DOHH2 (cell line): ENCODE measurements at regions not wholly inside any gene's neighbourhood (a gene's known extent, or its start where the extent isn't known, plus 50 kb on each side); places are given as distances from the start of the nearest gene placed in this dataset.

Experiments used
- H3F3A ChIP-seq: fragments of 200-600 bp; sonication (generic), shearing (Covaris generic); 2 replicates; pipeline ENCODE4 v1.6.0; 2016; ENCODE audit warnings: antibody characterized with exemption, mild to moderate bottlenecking; ENCODE audit not compliant: control insufficient read depth, insufficient read depth
- H3K27ac ChIP-seq: fragments of 200-600 bp; sonication (generic); 2 replicates; pipeline ENCODE4 v1.5.1; 2014; ENCODE audit warnings: low read depth, mild to moderate bottlenecking, low read length, moderate library complexity
- H3K27me3 ChIP-seq: fragments of 200-600 bp; sonication (generic); 2 replicates; pipeline ENCODE4 v1.6.1; 2014; ENCODE audit warnings: mild to moderate bottlenecking, low read length, mixed read lengths; ENCODE audit not compliant: control insufficient read depth
- H3K36me3 ChIP-seq: fragments of 200-600 bp; sonication (generic); 2 replicates; pipeline ENCODE4 v1.6.1; 2014; ENCODE audit warnings: mild to moderate bottlenecking, low read length, moderate library complexity, mixed read lengths; ENCODE audit not compliant: control insufficient read depth
- H3K4me1 ChIP-seq: fragments of 200-600 bp; sonication (generic); 2 replicates; pipeline ENCODE4 v1.6.1; 2014; ENCODE audit warnings: mild to moderate bottlenecking, low read length, mixed read lengths; ENCODE audit not compliant: control insufficient read depth
- H3K4me2 ChIP-seq: fragments of 200-600 bp; sonication (generic); 2 replicates; pipeline ENCODE4 v1.6.0; 2014; ENCODE audit warnings: mild to moderate bottlenecking, low read length, moderate library complexity
- H3K4me3 ChIP-seq: fragments of 200-600 bp; sonication (generic); 2 replicates; pipeline ENCODE4 v1.5.1; 2014; ENCODE audit warnings: mild to moderate bottlenecking, low read length, mixed read lengths
- H3K79me2 ChIP-seq: fragments of 200-600 bp; sonication (generic); 2 replicates; pipeline ENCODE4 v1.6.1; 2014; ENCODE audit warnings: mild to moderate bottlenecking, low read length, mixed read lengths; ENCODE audit not compliant: control insufficient read depth
- H3K9me2 ChIP-seq: fragments of 200-600 bp; sonication (generic); replicated peaks from 2 replicates; pipeline ENCODE4 v1.6.1; 2014; ENCODE audit warnings: mild to moderate bottlenecking, low read length, mixed read lengths; ENCODE audit not compliant: control insufficient read depth
- H3K9me3 ChIP-seq: fragments of 200-600 bp; sonication (generic); 2 replicates; pipeline ENCODE4 v1.6.1; 2014; ENCODE audit warnings: antibody characterized with exemption, low read length, mixed read lengths; ENCODE audit not compliant: control insufficient read depth, insufficient read depth
- H4K20me1 ChIP-seq: fragments of 200-600 bp; sonication (generic); 2 replicates; pipeline ENCODE4 v1.6.0; 2014; ENCODE audit warnings: low read depth, mild to moderate bottlenecking, antibody characterized with exemption, low read length, moderate library complexity; ENCODE audit not compliant: control insufficient read depth, insufficient read depth
- EZH2phosphoT487 ChIP-seq: fragments of 200-600 bp; sonication (generic); IDR thresholded peaks from 2 replicates; pipeline ENCODE4 v1.6.1; 2017; ENCODE audit warnings: borderline replicate concordance, mild to moderate bottlenecking, antibody characterized with exemption, low read length, moderate library complexity, mixed read lengths
- TF ChIP-seq, protein P1 (sequence below): fragments of 200-600 bp; sonication (generic); IDR thresholded peaks from one replicate; pipeline ENCODE4 v1.5.1; 2014; ENCODE audit warnings: antibody characterized with exemption, mild to moderate bottlenecking, low read depth, low read length; ENCODE audit not compliant: poor library complexity, severe bottlenecking

DNA sequence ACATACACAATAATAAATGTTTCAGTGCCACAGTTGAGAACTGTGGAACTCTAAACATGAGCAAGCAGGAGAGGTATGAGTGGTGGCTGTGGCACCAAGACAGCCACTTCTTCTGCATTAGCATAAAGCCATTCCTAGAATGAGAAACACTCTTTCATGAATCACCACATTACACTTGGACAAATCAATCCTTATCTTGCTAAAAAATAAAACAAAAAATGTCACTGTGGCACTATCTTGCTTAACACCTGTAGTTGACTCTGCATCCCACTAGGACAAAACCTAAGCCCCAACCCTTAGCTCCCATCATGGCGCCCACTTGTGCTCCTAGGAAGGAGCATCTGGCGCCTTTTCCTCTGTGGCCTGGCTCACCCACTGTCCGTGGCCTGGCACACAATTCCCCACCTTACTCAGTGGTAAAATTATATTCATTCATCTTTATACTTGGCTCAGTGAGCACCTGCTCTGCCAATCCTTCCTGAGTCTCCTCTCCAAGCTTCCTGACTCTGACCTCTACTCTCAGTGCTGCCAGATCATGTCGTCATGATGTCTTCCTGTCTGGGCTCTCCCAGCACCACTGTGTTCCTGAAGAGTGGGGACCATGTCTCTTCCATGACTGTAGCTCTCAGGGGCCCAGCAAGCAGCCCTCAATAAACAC is 272.9 kb downstream of the LNPK start:
- no peak for TF ChIP-seq EZH2phosphoT487
- TF ChIP-seq, protein P1, sequence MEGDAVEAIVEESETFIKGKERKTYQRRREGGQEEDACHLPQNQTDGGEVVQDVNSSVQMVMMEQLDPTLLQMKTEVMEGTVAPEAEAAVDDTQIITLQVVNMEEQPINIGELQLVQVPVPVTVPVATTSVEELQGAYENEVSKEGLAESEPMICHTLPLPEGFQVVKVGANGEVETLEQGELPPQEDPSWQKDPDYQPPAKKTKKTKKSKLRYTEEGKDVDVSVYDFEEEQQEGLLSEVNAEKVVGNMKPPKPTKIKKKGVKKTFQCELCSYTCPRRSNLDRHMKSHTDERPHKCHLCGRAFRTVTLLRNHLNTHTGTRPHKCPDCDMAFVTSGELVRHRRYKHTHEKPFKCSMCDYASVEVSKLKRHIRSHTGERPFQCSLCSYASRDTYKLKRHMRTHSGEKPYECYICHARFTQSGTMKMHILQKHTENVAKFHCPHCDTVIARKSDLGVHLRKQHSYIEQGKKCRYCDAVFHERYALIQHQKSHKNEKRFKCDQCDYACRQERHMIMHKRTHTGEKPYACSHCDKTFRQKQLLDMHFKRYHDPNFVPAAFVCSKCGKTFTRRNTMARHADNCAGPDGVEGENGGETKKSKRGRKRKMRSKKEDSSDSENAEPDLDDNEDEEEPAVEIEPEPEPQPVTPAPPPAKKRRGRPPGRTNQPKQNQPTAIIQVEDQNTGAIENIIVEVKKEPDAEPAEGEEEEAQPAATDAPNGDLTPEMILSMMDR = no peak
- Histone ChIP-seq H3K4me3 (no peak overlapping the region), H3K9me2 (no peaks in the 10 kb centered on the region), H3K27ac (no peak overlapping the region), H3K4me1 (no peaks in the 10 kb centered on the region), H3K36me3 (no peaks in the 10 kb centered on the region), H3K9me3 (no peaks in the 10 kb centered on the region), H3F3A (no peaks in the 10 kb centered on the region), H3K27me3 (no peaks in the 10 kb centered on the region), H3K4me2 (no peak overlapping the region), H3K79me2 (no peaks in the 10 kb centered on the region), H4K20me1 (no peaks in the 10 kb centered on the region)

- H4K20me1 ChIP-seq = no peaks in the 10 kb centered on the region
- H3K4me2 ChIP-seq = no peak overlapping the region
- H3F3A ChIP-seq = no peaks in the 10 kb centered on the region
- H3K27me3 ChIP-seq = no peaks in the 10 kb centered on the region
- no peaks in the 10 kb centered on the region for H3K9me2 ChIP-seq
- no peak for TF ChIP-seq EZH2phosphoT487
- TF ChIP-seq, protein P1 = no peak
- H3K9me3 ChIP-seq = no peaks in the 10 kb centered on the region
- H3K79me2 ChIP-seq = no peaks in the 10 kb centered on the region
- no peaks in the 10 kb centered on the region for H3K4me1 ChIP-seq
- H3K4me3 ChIP-seq = no peak overlapping the region
- no peak overlapping the region for H3K27ac ChIP-seq
- no peaks in the 10 kb centered on the region for H3K36me3 ChIP-seq
These were observed 274.0 kb downstream of the LNPK start for GRCh38 chr2:175728032-175728431.

DNA sequence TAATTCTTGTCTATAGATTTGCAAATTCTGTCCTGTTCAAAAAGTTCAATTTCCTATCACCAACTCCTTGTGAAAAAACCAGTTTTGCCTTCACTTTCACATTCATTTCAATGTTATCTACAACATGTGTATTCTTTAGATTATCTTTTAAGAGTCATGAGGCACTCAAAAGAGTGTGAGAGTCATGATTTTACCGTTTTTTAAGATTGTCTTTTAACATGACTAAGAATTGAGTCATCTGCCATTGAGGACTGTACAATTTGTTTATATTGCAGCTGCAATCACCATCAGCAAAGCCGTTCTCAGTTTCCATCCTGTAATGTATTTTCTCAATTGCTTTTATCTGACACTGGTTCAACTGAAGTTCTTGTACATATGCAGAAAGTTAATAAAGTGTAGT is 275.8 kb downstream of the LNPK start:
- no peak overlapping the region for H3K4me2 ChIP-seq
- no peaks in the 10 kb centered on the region for H3K79me2 ChIP-seq
- H3K4me1 ChIP-seq = no peaks in the 10 kb centered on the region
- no peaks in the 10 kb centered on the region for H3K36me3 ChIP-seq
- H3K4me3 ChIP-seq = no peak overlapping the region
- no peaks in the 10 kb centered on the region for H3K27me3 ChIP-seq
- TF ChIP-seq, protein P1 = no peak
- TF ChIP-seq EZH2phosphoT487 = no peak
- no peaks in the 10 kb centered on the region for H3F3A ChIP-seq
- no peaks in the 10 kb centered on the region for H3K9me3 ChIP-seq
- no peak overlapping the region for H3K27ac ChIP-seq
- no peaks in the 10 kb centered on the region for H4K20me1 ChIP-seq
- no peaks in the 10 kb centered on the region for H3K9me2 ChIP-seq

- TF ChIP-seq EZH2phosphoT487 = no peak
- TF ChIP-seq, protein P1 = no peak
- H4K20me1 ChIP-seq = no peaks in the 10 kb centered on the region
These were observed 292.8 kb downstream of the LNPK start for GRCh38 chr2:175709248-175709647.

More at GRCh38 chr2:175709248-175709647, 292.8 kb downstream of the LNPK start:
- Histone ChIP-seq H3K4me3 (no peak overlapping the region), H3F3A (no peaks in the 10 kb centered on the region), H3K79me2 (no peaks in the 10 kb centered on the region), H3K4me2 (no peak overlapping the region), H3K9me2 (no peaks in the 10 kb centered on the region), H3K36me3 (no peaks in the 10 kb centered on the region), H3K9me3 (no peaks in the 10 kb centered on the region), H3K27me3 (no peaks in the 10 kb centered on the region), H3K27ac (no peak overlapping the region), H3K4me1 (no peaks in the 10 kb centered on the region)
